Right atrium auricular region (tissue), 2 donors: ENCODE measurements at regions not wholly inside any gene's neighbourhood (a gene's known extent, or its start where the extent isn't known, plus 50 kb on each side); places are given as distances from the start of the nearest gene placed in this dataset.
A peak's percentile ranks its signal among the peaks of the same experiment; 100 is the strongest.

Source experiments
- DNase-seq: peaks from one replicate; pipeline ENCODE4 v3.0.0-alpha.2; 2019; ENCODE audit warnings: low spot score
- H3K27ac ChIP-seq, 2 donors: fragments of 200-600 bp; sonication (generic); 1 replicate in 1 of 2; 2 replicates in 1 of 2; pipeline ENCODE4 v1.5.1; 2016 to 2019
- H3K27me3 ChIP-seq, 2 donors: fragments of 200-600 bp; sonication (generic); one replicate each; pipeline versions ENCODE4 v1.5.1 to v1.6.0; 2017 to 2019
- H3K36me3 ChIP-seq: fragments of 200-600 bp; sonication (generic); one replicate; pipeline ENCODE4 v1.5.1; 2016
- H3K4me1 ChIP-seq, 2 donors: fragments of 200-600 bp; sonication (generic); one replicate each; pipeline versions ENCODE4 v1.5.1 to v1.6.0; 2017 to 2019
- H3K4me3 ChIP-seq, 2 donors: fragments of 200-600 bp; sonication (generic); 1 replicate in 1 of 2; 2 replicates in 1 of 2; pipeline ENCODE4 v1.5.1; 2017 to 2019; ENCODE audit warnings: mild to moderate bottlenecking in 1 of 2, moderate library complexity in 1 of 2
- H3K9me3 ChIP-seq, 2 donors: fragments of 200-600 bp; sonication (generic); one replicate each; pipeline ENCODE4 v1.5.1; 2019
- CTCF ChIP-seq, 2 donors: fragments of 200-600 bp; sonication (generic); IDR thresholded peaks; one replicate each; pipeline ENCODE4 v1.5.1; 2019; ENCODE audit warnings: antibody characterized with exemption in 2 of 2

DNA sequence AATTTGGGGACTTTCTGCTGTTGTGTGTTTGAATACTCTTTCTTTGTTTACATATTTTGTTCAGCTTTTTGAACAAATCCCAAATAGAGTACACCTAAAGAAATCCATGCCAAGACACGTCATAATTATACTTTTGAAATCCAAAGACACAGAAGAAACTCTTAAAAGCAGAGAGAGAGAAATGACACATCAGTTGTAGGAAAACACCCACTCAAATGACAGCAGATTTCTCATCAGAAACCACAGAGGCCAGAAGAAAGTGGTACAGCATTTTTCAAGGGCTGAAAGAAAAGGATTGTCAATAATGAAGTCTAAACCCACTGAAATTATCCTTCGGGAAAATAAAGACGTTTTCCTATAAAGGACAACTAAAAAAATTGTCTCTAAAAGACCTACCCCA lies 378.6 kb downstream of the GADD45G start:
- TF ChIP-seq CTCF (IDR thresholded peaks at IDR 0.05), result no peak
- Histone ChIP-seq H3K4me3 (no peak overlapping the region), H3K4me1 (no peaks in the 10 kb centered on the region), H3K36me3 (no peaks in the 10 kb centered on the region), H3K27me3 (no peaks in the 10 kb centered on the region), H3K27ac (no peak overlapping the region), H3K9me3 (no peaks in the 10 kb centered on the region)
- no peak for DNase-seq

DNA sequence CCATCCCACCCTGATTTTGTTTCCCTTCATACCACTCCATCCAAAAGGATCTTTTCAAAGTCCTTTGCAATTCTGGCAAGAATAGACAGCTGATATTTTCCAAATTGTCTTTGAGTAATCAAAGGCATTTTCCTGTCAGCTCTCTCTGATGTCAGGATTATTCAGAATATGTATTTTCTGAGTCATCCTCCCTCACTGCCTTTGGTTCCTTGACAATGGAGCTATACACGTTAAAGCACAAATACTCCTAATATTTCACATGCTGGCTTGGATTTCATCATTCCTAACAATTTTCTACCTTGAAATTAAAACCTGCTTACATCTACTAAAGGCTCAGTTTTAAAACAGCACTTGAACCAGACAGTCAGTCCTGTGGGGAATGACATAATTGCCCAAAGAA lies 379.4 kb downstream of the GADD45G start:
- H3K4me3 ChIP-seq, result no peak overlapping the region
- H3K36me3 ChIP-seq, result no peaks in the 10 kb centered on the region
- no peaks in the 10 kb centered on the region for H3K27me3 ChIP-seq
- no peak for DNase-seq
- no peaks in the 10 kb centered on the region for H3K9me3 ChIP-seq
- no peak for TF ChIP-seq CTCF (IDR thresholded peaks at IDR 0.05)
- peaks cover 0 to 4% of the 10 kb centered on the region in 2 donors for H3K4me1 ChIP-seq
- H3K27ac ChIP-seq, result no peak overlapping the region

GRCh38 chr9:89985068-89985467 lies 380.3 kb downstream of the GADD45G start:
- Histone ChIP-seq H3K9me3 (no peaks in the 10 kb centered on the region), H3K27ac (no peak overlapping the region), H3K36me3 (no peaks in the 10 kb centered on the region), H3K4me3 (no peak overlapping the region), H3K4me1 (peaks cover 0 to 4% of the 10 kb centered on the region in 2 donors), H3K27me3 (no peaks in the 10 kb centered on the region)
- DNase-seq, result no peak
- no peak for TF ChIP-seq CTCF (IDR thresholded peaks at IDR 0.05)

DNA sequence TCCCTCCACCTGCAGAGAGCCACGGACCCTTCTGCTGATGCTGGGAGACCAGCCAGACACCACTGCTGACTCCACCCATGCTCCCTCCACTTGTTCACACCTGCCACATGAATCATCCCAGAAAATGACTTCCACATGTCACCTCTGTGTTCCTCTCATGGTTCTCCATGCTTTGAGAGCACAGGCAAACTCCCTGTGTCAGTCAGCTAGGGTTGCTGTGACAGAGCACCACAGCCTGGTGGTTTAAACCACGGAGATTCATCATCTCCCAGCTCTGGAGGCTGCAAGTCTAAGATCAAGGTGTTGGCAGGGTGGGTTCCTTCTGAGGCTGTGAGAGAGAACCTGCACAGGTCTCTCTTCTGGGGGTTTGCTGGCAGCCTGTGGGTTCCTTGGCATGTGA lies 381.4 kb downstream of the GADD45G start:
- no peak for DNase-seq
- Histone ChIP-seq H3K4me1 (peaks cover 0 to 4% of the 10 kb centered on the region in 2 donors), H3K27me3 (no peaks in the 10 kb centered on the region), H3K27ac (no peak overlapping the region), H3K4me3 (no peak overlapping the region), H3K36me3 (no peaks in the 10 kb centered on the region), H3K9me3 (no peaks in the 10 kb centered on the region)
- no peak for TF ChIP-seq CTCF (IDR thresholded peaks at IDR 0.05)

DNA sequence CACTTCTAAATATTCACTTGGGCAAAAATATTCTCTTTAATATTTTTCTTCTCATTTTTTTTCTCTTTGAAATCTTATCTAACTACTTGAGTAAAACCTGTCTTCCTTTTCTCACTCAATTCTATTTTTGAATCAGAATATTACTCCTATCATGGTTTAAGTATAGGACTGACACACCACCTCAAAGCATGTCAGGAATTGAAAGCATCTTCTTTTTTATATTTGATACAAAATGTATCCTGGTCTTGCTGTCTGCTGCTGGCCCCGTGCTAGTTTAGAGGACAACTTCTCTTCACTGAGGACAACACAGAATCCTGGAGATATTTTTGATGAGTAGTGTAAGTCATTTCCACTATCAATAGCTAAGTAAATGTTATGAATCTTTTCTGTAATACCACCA lies 383.6 kb downstream of the GADD45G start:
- no peaks in the 10 kb centered on the region for H3K9me3 ChIP-seq
- no peak overlapping the region for H3K4me3 ChIP-seq
- peaks cover 0 to 19% of the 10 kb centered on the region in 2 donors for H3K4me1 ChIP-seq
- TF ChIP-seq CTCF (IDR thresholded peaks at IDR 0.05), result no peak
- no peak for DNase-seq
- no peaks in the 10 kb centered on the region for H3K36me3 ChIP-seq
- H3K27me3 ChIP-seq, result no peaks in the 10 kb centered on the region
- peak overlapping the region in 1 of 2 donors; percentile 76 for H3K27ac ChIP-seq

DNA sequence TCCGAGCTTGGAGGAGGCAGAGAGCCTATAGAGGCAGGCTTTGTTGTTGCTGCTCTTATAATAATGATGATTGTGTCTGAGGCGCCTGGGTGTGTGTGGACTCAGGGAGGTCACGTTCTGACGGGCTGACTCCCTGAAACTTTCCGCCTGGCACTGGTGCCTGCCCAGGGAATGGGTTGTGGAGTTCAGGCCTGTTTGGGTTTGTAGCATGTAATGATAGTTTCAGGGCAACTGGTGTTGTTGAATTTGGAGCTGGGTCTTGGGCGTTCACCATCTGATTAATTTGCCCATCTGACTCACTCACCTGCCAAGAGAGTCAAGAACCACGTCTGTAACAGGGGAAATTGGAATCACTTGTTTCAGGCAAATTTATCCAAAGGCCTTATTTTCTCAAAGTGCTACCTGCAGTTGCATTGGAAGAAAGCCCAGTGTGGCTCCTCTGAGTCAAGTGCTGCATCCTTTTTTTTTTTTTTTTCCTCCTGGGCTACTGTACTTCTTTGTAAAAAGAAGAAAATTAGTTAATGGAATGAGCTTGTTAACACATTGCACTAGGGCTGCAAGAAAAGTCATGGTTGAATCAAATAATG lies 386.5 kb downstream of the GADD45G start:
- H3K27ac ChIP-seq, result no peak overlapping the region
- peaks cover 0 to 45% of the 10 kb centered on the region in 2 donors for H3K4me1 ChIP-seq
- no peaks in the 10 kb centered on the region for H3K9me3 ChIP-seq
- H3K4me3 ChIP-seq, result no peak overlapping the region
- no peak for TF ChIP-seq CTCF (IDR thresholded peaks at IDR 0.05)
- no peak for DNase-seq
- H3K27me3 ChIP-seq, result no peaks in the 10 kb centered on the region
- no peaks in the 10 kb centered on the region for H3K36me3 ChIP-seq
